H1 (cell line): ENCODE measurements at regions not wholly inside any gene's neighbourhood (a gene's known extent, or its start where the extent isn't known, plus 50 kb on each side); places are given as distances from the start of the nearest gene placed in this dataset.
A peak's percentile ranks its signal among the peaks of the same experiment; 100 is the strongest.

ENCODE experiments used
- CHD7 ChIP-seq: fragments of 300-600 bp; sonication (generic); IDR thresholded peaks from 2 replicates; pipeline ENCODE4 v1.7.1; 2012; ENCODE audit warnings: low read length, moderate library complexity, mild to moderate bottlenecking, inconsistent platforms; ENCODE audit not compliant: insufficient replicate concordance
- CTCF ChIP-seq, 3 experiments: IDR thresholded peaks; 1 replicate in 2 of 3; 2 replicates in 1 of 3; pipeline versions ENCODE4 v1.5.1 to v1.6.1; 2011; ENCODE audit warnings: low read length in 3 of 3, mild to moderate bottlenecking in 3 of 3, inconsistent platforms in 2 of 3, low read depth in 1 of 3, moderate library complexity in 1 of 3; ENCODE audit not compliant: insufficient read depth in 1 of 3; ENCODE audit errors: control extremely low read depth in 1 of 3
- HDAC2 ChIP-seq, 2 experiments: fragments of 300-600 bp in 1 of 2; sonication (generic) in 1 of 2; IDR thresholded peaks; 2 replicates each; pipeline ENCODE4 v1.6.1; 2011 to 2012; ENCODE audit warnings: low read depth in 2 of 2, low read length in 2 of 2, mild to moderate bottlenecking in 2 of 2, moderate library complexity in 2 of 2, borderline replicate concordance in 1 of 2, inconsistent platforms in 1 of 2
- POLR2AphosphoS5 ChIP-seq: IDR thresholded peaks from 2 replicates; pipeline ENCODE4 v1.6.1; 2011; ENCODE audit warnings: low read depth, low read length
- RNF2 ChIP-seq: fragments of 200-900, 300-1000 bp; sonication (generic); IDR thresholded peaks from 2 replicates; pipeline ENCODE4 v1.7.1; 2016; ENCODE audit warnings: borderline replicate concordance, low read depth, mild to moderate bottlenecking, antibody characterized with exemption, low read length; ENCODE audit not compliant: poor library complexity, severe bottlenecking; ENCODE audit errors: missing control alignments
- SP1 ChIP-seq: IDR thresholded peaks from 2 replicates; pipeline ENCODE4 v1.6.1; 2011; ENCODE audit warnings: low read depth, low read length
- SRF ChIP-seq: IDR thresholded peaks from 2 replicates; pipeline ENCODE4 v1.6.1; 2011; ENCODE audit warnings: mild to moderate bottlenecking, low read depth, low read length, moderate library complexity
- TCF12 ChIP-seq: IDR thresholded peaks from 2 replicates; pipeline ENCODE4 v1.6.1; 2011; ENCODE audit warnings: low read depth, mild to moderate bottlenecking, low read length
- ZNF274 ChIP-seq: IDR thresholded peaks from 2 replicates; pipeline ENCODE4 v1.7.0; 2012; ENCODE audit warnings: low read length, borderline replicate concordance; ENCODE audit errors: extremely low read depth

GRCh38 chr13:59176775-59177174 lies 987.0 kb downstream of the DIAPH3 start (continued):
- peak in 1 of 3 experiments; percentile 44; a peak in 1 of 4 replicates for TF ChIP-seq CTCF (IDR thresholded peaks at IDR 0.05; ENCODE audit: control extremely low read depth in 1 of 3, insufficient read depth in 1 of 3, low read depth in 1 of 3, low read length in 3 of 3)
- TF ChIP-seq TCF12: no peak
- no peak for TF ChIP-seq SRF
- no peak for TF ChIP-seq RNF2
- TF ChIP-seq SP1: no peak
- no peak for TF ChIP-seq ZNF274
- no peak for TF ChIP-seq POLR2AphosphoS5
- TF ChIP-seq CHD7: no peak
- no peak for TF ChIP-seq HDAC2 (IDR thresholded peaks at IDR 0.05; ENCODE audit: borderline replicate concordance in 1 of 2, low read depth in 2 of 2, low read length in 2 of 2)
